Gastroesophageal sphincter (tissue), 4 donors: ENCODE measurements at regions not wholly inside any gene's neighbourhood (a gene's known extent, or its start where the extent isn't known, plus 50 kb on each side); places are given as distances from the start of the nearest gene placed in this dataset.

ENCODE experiments used
- ATAC-seq: fragments of 150-250 bp; one replicate; pipeline ENCODE4 v1.9.1; 2016; ENCODE audit warnings: mild to moderate bottlenecking, moderate library complexity
- H3K27ac ChIP-seq, 4 donors: fragments of 200-600 bp; sonication (generic) in 3 of 4; 1 replicate in 3 of 4; 2 replicates in 1 of 4; pipeline ENCODE4 v1.5.1; 2016 to 2019
- H3K27me3 ChIP-seq: fragments of 200-600 bp; sonication (generic); one replicate; pipeline ENCODE4 v1.5.1; 2019
- H3K36me3 ChIP-seq, 2 donors: fragments of 200-600 bp; sonication (generic); one replicate each; pipeline ENCODE4 v1.5.1; 2019; ENCODE audit warnings: control low read depth in 1 of 2
- H3K4me1 ChIP-seq, 3 donors: fragments of 200-600 bp; sonication (generic); 1 replicate in 2 of 3; 2 replicates in 1 of 3; pipeline ENCODE4 v1.5.1; 2016 to 2019; ENCODE audit warnings: control low read depth in 2 of 3
- H3K4me3 ChIP-seq, 2 donors: fragments of 200-600 bp; sonication (generic); one replicate each; pipeline ENCODE4 v1.5.1; 2019; ENCODE audit warnings: mild to moderate bottlenecking in 1 of 2, moderate library complexity in 1 of 2
- H3K9me3 ChIP-seq, 3 donors: fragments of 200-600 bp; sonication (generic); one replicate each; pipeline ENCODE4 v1.5.1; 2017 to 2019; ENCODE audit warnings: control low read depth in 2 of 3
- EP300 ChIP-seq: sonication (generic); formaldehyde crosslinking; IDR thresholded peaks from one replicate; pipeline ENCODE4 v1.6.1; 2017; ENCODE audit warnings: antibody characterized with exemption, mild to moderate bottlenecking
- POLR2A ChIP-seq, 2 donors: fragments of 450-650 bp; IDR thresholded peaks; one replicate each; pipeline ENCODE4 v1.6.1; 2017; ENCODE audit warnings: antibody characterized with exemption in 2 of 2, mild to moderate bottlenecking in 2 of 2, moderate library complexity in 1 of 2
- POLR2AphosphoS5 ChIP-seq: sonication (generic); formaldehyde crosslinking; IDR thresholded peaks from one replicate; pipeline ENCODE4 v1.6.1; 2017; ENCODE audit warnings: antibody characterized with exemption
- WGBS, 2 donors: methylation state at CpG; one replicate each; pipeline ENCODE4 v1.1.5; 2018; ENCODE audit warnings: low coverage in 1 of 2; 5-methylcytosine and 5-hydroxymethylcytosine counted together
- TF ChIP-seq, protein P1 (sequence below), 4 experiments: fragments of 200-600 bp in 2 of 4; fragments of 450-650 bp in 2 of 4; sonication (generic) in 1 of 4; IDR thresholded peaks; one replicate each; pipeline ENCODE4 v1.5.1; 2017 to 2019; ENCODE audit warnings: antibody characterized with exemption in 4 of 4, mild to moderate bottlenecking in 2 of 4, moderate library complexity in 2 of 4

DNA sequence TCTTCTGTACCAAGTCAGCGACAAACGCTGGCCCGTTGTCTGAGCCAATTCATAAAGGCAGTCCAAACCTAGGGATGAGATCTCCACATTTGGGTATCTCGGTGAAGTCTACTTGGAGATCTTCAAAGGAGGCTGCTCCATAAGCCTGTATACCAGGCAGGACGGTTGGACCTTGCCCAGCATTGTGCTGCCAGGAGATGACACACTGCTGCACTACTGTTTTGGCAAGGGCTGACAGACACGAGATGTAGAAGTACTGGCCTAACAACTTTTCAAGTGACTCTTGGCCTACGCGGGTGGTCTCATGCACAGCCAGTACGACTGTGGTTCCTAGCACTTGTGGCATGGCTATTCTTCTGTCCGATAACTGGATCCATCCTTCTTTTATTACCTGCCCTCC is 135.3 kb downstream of the SLC38A6 start:
- TF ChIP-seq POLR2A (IDR thresholded peaks at IDR 0.05) (no peak), EP300 (no peak)
- TF ChIP-seq, protein P1, sequence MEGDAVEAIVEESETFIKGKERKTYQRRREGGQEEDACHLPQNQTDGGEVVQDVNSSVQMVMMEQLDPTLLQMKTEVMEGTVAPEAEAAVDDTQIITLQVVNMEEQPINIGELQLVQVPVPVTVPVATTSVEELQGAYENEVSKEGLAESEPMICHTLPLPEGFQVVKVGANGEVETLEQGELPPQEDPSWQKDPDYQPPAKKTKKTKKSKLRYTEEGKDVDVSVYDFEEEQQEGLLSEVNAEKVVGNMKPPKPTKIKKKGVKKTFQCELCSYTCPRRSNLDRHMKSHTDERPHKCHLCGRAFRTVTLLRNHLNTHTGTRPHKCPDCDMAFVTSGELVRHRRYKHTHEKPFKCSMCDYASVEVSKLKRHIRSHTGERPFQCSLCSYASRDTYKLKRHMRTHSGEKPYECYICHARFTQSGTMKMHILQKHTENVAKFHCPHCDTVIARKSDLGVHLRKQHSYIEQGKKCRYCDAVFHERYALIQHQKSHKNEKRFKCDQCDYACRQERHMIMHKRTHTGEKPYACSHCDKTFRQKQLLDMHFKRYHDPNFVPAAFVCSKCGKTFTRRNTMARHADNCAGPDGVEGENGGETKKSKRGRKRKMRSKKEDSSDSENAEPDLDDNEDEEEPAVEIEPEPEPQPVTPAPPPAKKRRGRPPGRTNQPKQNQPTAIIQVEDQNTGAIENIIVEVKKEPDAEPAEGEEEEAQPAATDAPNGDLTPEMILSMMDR (IDR thresholded peaks at IDR 0.05) = no peak
- Histone ChIP-seq H3K27ac (no peak overlapping the region), H3K27me3 (peaks cover 9% of the 10 kb centered on the region), H3K4me1 (no peaks in the 10 kb centered on the region), H3K9me3 (peaks cover 0 to 14% (median 0%) of the 10 kb centered on the region in 3 donors), H3K36me3 (no peaks in the 10 kb centered on the region), H3K4me3 (no peak overlapping the region)
- WGBS, 2 donors = 60 to 94% methylated on average over 1 to 3 of the region's 10 CpGs
- no peak for ATAC-seq

DNA sequence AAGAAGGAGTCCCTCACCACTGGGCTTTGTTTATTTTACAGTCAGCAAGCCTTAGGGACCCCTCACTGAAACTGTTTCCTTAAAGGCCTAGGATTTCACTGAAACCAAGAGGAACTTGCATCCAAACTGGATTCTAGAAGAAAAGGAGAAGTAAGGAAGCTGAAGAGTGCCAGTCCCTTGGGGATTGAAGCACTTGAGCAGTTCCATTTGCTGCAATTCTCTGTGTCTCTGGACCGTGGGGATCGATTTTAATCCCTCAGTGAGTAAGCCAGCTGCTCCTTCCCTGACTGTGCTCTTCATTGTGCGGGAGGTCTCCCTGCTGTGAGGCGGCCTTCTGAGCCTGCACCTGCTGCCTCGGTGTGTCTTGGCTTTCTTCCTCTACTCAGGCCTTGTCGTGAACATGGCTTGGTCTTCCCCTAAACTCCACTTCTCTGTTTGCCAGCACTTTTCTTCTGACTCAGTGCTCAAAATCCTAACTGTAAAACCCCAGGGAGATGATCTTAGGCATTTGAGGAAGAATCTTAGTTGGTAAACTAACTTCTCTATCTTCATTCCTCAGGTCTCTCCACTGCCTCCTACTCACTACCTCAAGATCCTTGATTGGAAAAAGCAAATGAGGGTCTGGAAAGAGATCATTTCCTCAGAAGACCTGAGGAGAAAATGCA is 132.6 kb downstream of the SLC38A6 start:
- ATAC-seq = no peak
- peaks cover 9% of the 10 kb centered on the region for H3K27me3 ChIP-seq
- H3K4me3 ChIP-seq = no peak overlapping the region
- no peaks in the 10 kb centered on the region for H3K4me1 ChIP-seq
- TF ChIP-seq POLR2A (IDR thresholded peaks at IDR 0.05) = no peak
- no peak for TF ChIP-seq POLR2AphosphoS5
- TF ChIP-seq, protein P1 (IDR thresholded peaks at IDR 0.05) = no peak
- no peak for TF ChIP-seq EP300
- peaks cover 0 to 14% (median 0%) of the 10 kb centered on the region in 3 donors for H3K9me3 ChIP-seq
- H3K27ac ChIP-seq = no peak overlapping the region
- no peaks in the 10 kb centered on the region for H3K36me3 ChIP-seq
- 54 to 72% methylated on average over 4 to 6 of the region's 6 CpGs for WGBS, 2 donors

DNA sequence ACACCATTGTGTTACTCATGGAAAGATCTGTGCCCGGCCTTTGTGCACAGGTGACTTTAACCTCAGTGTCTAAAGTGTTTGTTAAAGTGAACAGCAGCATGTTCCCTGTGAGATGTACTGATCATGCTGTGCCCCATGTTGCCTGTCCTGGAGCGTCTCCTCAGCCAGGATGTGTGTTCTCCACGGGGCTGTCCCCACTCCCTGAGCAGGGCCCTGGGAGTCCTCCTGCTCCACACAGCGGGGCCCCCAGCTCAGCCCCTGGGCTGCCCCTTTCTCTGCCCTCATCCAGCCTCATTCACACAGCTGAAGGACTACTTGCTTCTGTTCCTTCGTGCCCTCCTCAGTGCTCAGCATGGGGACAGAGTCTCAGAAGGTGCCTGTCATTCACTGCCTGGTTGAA is 131.5 kb downstream of the SLC38A6 start:
- Histone ChIP-seq H3K27ac (no peak overlapping the region), H3K9me3 (peaks cover 0 to 14% (median 0%) of the 10 kb centered on the region in 3 donors), H3K27me3 (peaks cover 9% of the 10 kb centered on the region), H3K36me3 (no peaks in the 10 kb centered on the region), H3K4me3 (no peak overlapping the region), H3K4me1 (peaks cover 0 to 6% (median 5%) of the 10 kb centered on the region in 3 donors)
- ATAC-seq = no peak
- WGBS, 2 donors = 86 to 91% methylated on average over 2 to 4 of the region's 5 CpGs
- no peak for TF ChIP-seq EP300
- TF ChIP-seq, protein P1 (IDR thresholded peaks at IDR 0.05) = no peak
- no peak for TF ChIP-seq POLR2AphosphoS5
- no peak for TF ChIP-seq POLR2A (IDR thresholded peaks at IDR 0.05)

DNA sequence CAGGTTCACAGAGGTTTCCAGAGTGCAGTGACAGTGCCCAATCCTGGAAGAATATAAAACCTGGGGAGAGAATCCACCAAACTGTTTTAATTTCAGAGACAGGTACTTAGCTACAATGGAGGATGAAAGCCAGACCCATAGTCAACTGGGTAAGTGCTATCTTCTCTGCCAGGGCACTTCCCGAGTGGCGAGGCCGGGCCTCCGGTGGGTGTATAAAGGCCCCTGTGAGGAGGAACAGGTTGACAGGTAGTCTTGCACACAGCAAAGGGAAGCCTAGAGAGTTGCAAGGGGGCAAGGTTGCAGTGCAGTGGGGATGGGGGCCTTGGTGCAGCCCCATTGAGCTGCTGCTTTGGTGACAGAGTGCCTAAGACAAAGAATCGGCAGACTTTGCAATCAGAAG is 130.7 kb downstream of the SLC38A6 start:
- Histone ChIP-seq H3K9me3 (peaks cover 0 to 14% (median 0%) of the 10 kb centered on the region in 3 donors), H3K36me3 (no peaks in the 10 kb centered on the region), H3K4me1 (peaks cover 0 to 13% (median 13%) of the 10 kb centered on the region in 3 donors), H3K27me3 (peaks cover 9% of the 10 kb centered on the region), H3K4me3 (no peak overlapping the region), H3K27ac (no peak overlapping the region)
- TF ChIP-seq POLR2AphosphoS5 (no peak), POLR2A (IDR thresholded peaks at IDR 0.05) (no peak), EP300 (no peak)
- TF ChIP-seq, protein P1 (IDR thresholded peaks at IDR 0.05) = no peak
- WGBS, 2 donors = 93% methylated on average over 3 of the region's 5 CpGs; no CpG with 5 or more reads in 1 of the 2 donors
- no peak for ATAC-seq

DNA sequence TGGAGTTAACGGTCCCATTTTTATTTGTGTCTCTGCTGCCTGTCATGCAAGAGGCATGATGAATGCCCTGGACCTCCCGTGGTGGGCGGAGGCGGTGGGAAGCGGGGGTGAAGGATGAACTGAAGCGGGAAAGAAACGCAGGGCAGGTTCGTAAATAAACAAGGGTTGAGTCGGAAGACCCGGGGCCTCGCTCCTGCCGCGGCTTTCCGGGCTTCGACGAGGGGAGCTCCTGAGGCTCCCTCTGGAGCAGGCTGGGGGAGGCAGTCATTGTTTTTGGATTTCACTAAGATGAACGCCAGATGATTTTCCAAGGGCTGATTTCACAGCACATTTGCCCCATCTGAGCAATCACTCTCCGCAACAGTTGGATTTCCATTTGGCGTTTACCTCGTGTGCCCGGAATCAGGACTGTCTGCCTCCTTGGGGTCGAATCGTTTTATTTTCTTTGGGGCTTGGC is 130.2 kb downstream of the SLC38A6 start:
- Histone ChIP-seq H3K4me3 (no peak overlapping the region), H3K27ac (no peak overlapping the region), H3K36me3 (no peaks in the 10 kb centered on the region), H3K9me3 (peaks cover 0 to 14% (median 0%) of the 10 kb centered on the region in 3 donors), H3K4me1 (peaks cover 0 to 15% (median 13%) of the 10 kb centered on the region in 3 donors), H3K27me3 (peaks cover 9% of the 10 kb centered on the region)
- TF ChIP-seq POLR2A (IDR thresholded peaks at IDR 0.05) (no peak), EP300 (no peak), POLR2AphosphoS5 (no peak)
- TF ChIP-seq, protein P1 (IDR thresholded peaks at IDR 0.05) = no peak
- ATAC-seq = no peak
- 67% methylated on average over 7 of the region's 23 CpGs; no CpG with 5 or more reads in 1 of the 2 donors for WGBS, 2 donors
